Activated naive CD8-positive, alpha-beta T cell treated with anti-CD3 and anti-CD28 coated beads for 36 hours (primary cell): ENCODE measurements at regions not wholly inside any gene's neighbourhood (a gene's known extent, or its start where the extent isn't known, plus 50 kb on each side); places are given as distances from the start of the nearest gene placed in this dataset.

Experiments
- DNase-seq: peaks from one replicate; pipeline ENCODE4 v3.0.0; 2021
- H3K27ac Mint-ChIP-seq: one replicate; pipeline ENCODE4 v1.8.0; 2022; ENCODE audit warnings: mild to moderate bottlenecking, moderate library complexity, mixed read lengths
- H3K27me3 Mint-ChIP-seq: one replicate; pipeline ENCODE4 v1.8.0; 2022; ENCODE audit warnings: mild to moderate bottlenecking, mixed read lengths
- H3K36me3 Mint-ChIP-seq: one replicate; pipeline ENCODE4 v1.8.0; 2021; ENCODE audit warnings: mild to moderate bottlenecking, mixed read lengths
- H3K4me1 Mint-ChIP-seq: one replicate; pipeline ENCODE4 v1.8.0; 2021; ENCODE audit warnings: mixed read lengths
- H3K4me3 Mint-ChIP-seq: one replicate; pipeline ENCODE4 v1.8.0; 2022; ENCODE audit warnings: mild to moderate bottlenecking, moderate library complexity, mixed read lengths
- H3K9me3 Mint-ChIP-seq: one replicate; pipeline ENCODE4 v1.8.0; 2022; ENCODE audit warnings: mixed read lengths

- Mint-ChIP-seq H3K36me3 (no peaks in the 10 kb centered on the region), H3K27me3 (peaks cover 1% of the 10 kb centered on the region), H3K9me3 (peaks cover 1% of the 10 kb centered on the region), H3K4me3 (no peak overlapping the region), H3K4me1 (peaks cover 8% of the 10 kb centered on the region), H3K27ac (no peak overlapping the region)
- DNase-seq: no peak
These were observed 95.4 kb downstream of the MRPL36 start for GRCh38 chr5:1704266-1704665.

GRCh38 chr5:1703352-1704050 is 96.1 kb downstream of the MRPL36 start:
- no peak for DNase-seq
- H3K27me3 Mint-ChIP-seq: no peaks in the 10 kb centered on the region
- H3K27ac Mint-ChIP-seq: no peak overlapping the region
- H3K36me3 Mint-ChIP-seq: no peaks in the 10 kb centered on the region
- H3K4me1 Mint-ChIP-seq: peaks cover 14% of the 10 kb centered on the region
- no peak overlapping the region for H3K4me3 Mint-ChIP-seq
- H3K9me3 Mint-ChIP-seq: peaks cover 1% of the 10 kb centered on the region

GRCh38 chr5:1702318-1702717 is 97.3 kb downstream of the MRPL36 start:
- Mint-ChIP-seq H3K27ac (no peak overlapping the region), H3K27me3 (peaks cover 5% of the 10 kb centered on the region), H3K4me1 (peaks cover 25% of the 10 kb centered on the region), H3K36me3 (no peaks in the 10 kb centered on the region), H3K9me3 (peaks cover 1% of the 10 kb centered on the region), H3K4me3 (no peak overlapping the region)
- no peak for DNase-seq

- Mint-ChIP-seq H3K4me3 (no peak overlapping the region), H3K9me3 (peaks cover 1% of the 10 kb centered on the region), H3K4me1 (peaks cover 25% of the 10 kb centered on the region), H3K27ac (no peak overlapping the region), H3K36me3 (no peaks in the 10 kb centered on the region), H3K27me3 (peaks cover 5% of the 10 kb centered on the region)
- no peak for DNase-seq
These were observed 97.8 kb downstream of the MRPL36 start for GRCh38 chr5:1701884-1702283.

GRCh38 chr5:1701216-1701864 is 98.3 kb downstream of the MRPL36 start:
- Mint-ChIP-seq H3K27ac (no peak overlapping the region), H3K4me1 (peaks cover 25% of the 10 kb centered on the region), H3K9me3 (peaks cover 1% of the 10 kb centered on the region), H3K27me3 (peaks cover 5% of the 10 kb centered on the region), H3K4me3 (no peak overlapping the region), H3K36me3 (no peaks in the 10 kb centered on the region)
- DNase-seq: no peak

- Mint-ChIP-seq H3K27me3 (peaks cover 5% of the 10 kb centered on the region), H3K27ac (no peak overlapping the region), H3K4me1 (peaks cover 31% of the 10 kb centered on the region), H3K9me3 (peaks cover 1% of the 10 kb centered on the region), H3K36me3 (no peaks in the 10 kb centered on the region), H3K4me3 (no peak overlapping the region)
- no peak for DNase-seq
These were observed 100.2 kb downstream of the MRPL36 start for GRCh38 chr5:1699394-1699793.

- H3K4me3 Mint-ChIP-seq: no peak overlapping the region
These were observed 100.9 kb downstream of the MRPL36 start for GRCh38 chr5:1698589-1699316.

GRCh38 chr5:1692381-1692780 is 107.3 kb downstream of the MRPL36 start:
- H3K4me1 Mint-ChIP-seq: peaks cover 6% of the 10 kb centered on the region
- H3K4me3 Mint-ChIP-seq: no peak overlapping the region
- H3K27ac Mint-ChIP-seq: no peak overlapping the region
- H3K36me3 Mint-ChIP-seq: no peaks in the 10 kb centered on the region
- peaks cover 10% of the 10 kb centered on the region for H3K9me3 Mint-ChIP-seq
- no peak for DNase-seq
- peaks cover 5% of the 10 kb centered on the region for H3K27me3 Mint-ChIP-seq

More at GRCh38 chr5:1698589-1699316, 100.9 kb downstream of the MRPL36 start:
- DNase-seq: peak; percentile 38
- Mint-ChIP-seq H3K4me1 (peaks cover 31% of the 10 kb centered on the region), H3K27ac (no peak overlapping the region), H3K36me3 (no peaks in the 10 kb centered on the region), H3K9me3 (peaks cover 1% of the 10 kb centered on the region), H3K27me3 (peaks cover 5% of the 10 kb centered on the region)

GRCh38 chr5:1687301-1687970 is 112.2 kb downstream of the MRPL36 start:
- H3K4me1 Mint-ChIP-seq: no peaks in the 10 kb centered on the region
- H3K4me3 Mint-ChIP-seq: no peak overlapping the region
- peaks cover 12% of the 10 kb centered on the region for H3K27me3 Mint-ChIP-seq
- DNase-seq: no peak
- H3K9me3 Mint-ChIP-seq: peaks cover 10% of the 10 kb centered on the region
- H3K27ac Mint-ChIP-seq: no peak overlapping the region
- H3K36me3 Mint-ChIP-seq: no peaks in the 10 kb centered on the region

GRCh38 chr5:1686016-1686802 is 113.4 kb downstream of the MRPL36 start:
- DNase-seq: no peak
- peaks cover 10% of the 10 kb centered on the region for H3K9me3 Mint-ChIP-seq
- no peaks in the 10 kb centered on the region for H3K4me1 Mint-ChIP-seq
- H3K4me3 Mint-ChIP-seq: no peak overlapping the region
- H3K27ac Mint-ChIP-seq: no peak overlapping the region
- H3K27me3 Mint-ChIP-seq: peaks cover 12% of the 10 kb centered on the region
- no peaks in the 10 kb centered on the region for H3K36me3 Mint-ChIP-seq

- no peak overlapping the region for H3K27ac Mint-ChIP-seq
- DNase-seq: no peak
- peaks cover 10% of the 10 kb centered on the region for H3K9me3 Mint-ChIP-seq
- no peaks in the 10 kb centered on the region for H3K36me3 Mint-ChIP-seq
- no peaks in the 10 kb centered on the region for H3K4me1 Mint-ChIP-seq
- H3K4me3 Mint-ChIP-seq: no peak overlapping the region
- H3K27me3 Mint-ChIP-seq: peaks cover 18% of the 10 kb centered on the region
These were observed 114.6 kb downstream of the MRPL36 start for GRCh38 chr5:1685066-1685465.

- H3K36me3 Mint-ChIP-seq: no peaks in the 10 kb centered on the region
- no peak for DNase-seq
- no peak overlapping the region for H3K4me3 Mint-ChIP-seq
- peaks cover 39% of the 10 kb centered on the region for H3K27me3 Mint-ChIP-seq
- peaks cover 7% of the 10 kb centered on the region for H3K9me3 Mint-ChIP-seq
- no peaks in the 10 kb centered on the region for H3K4me1 Mint-ChIP-seq
- no peak overlapping the region for H3K27ac Mint-ChIP-seq
These were observed 117.7 kb downstream of the MRPL36 start for GRCh38 chr5:1681955-1682354.

GRCh38 chr5:1673042-1673677 is 126.5 kb downstream of the MRPL36 start:
- peaks cover under 1% of the 10 kb centered on the region for H3K9me3 Mint-ChIP-seq
- DNase-seq: no peak
- H3K4me3 Mint-ChIP-seq: no peak overlapping the region
- no peak overlapping the region for H3K27ac Mint-ChIP-seq
- H3K27me3 Mint-ChIP-seq: peaks cover 56% of the 10 kb centered on the region
- H3K4me1 Mint-ChIP-seq: peaks cover 6% of the 10 kb centered on the region
- no peaks in the 10 kb centered on the region for H3K36me3 Mint-ChIP-seq

- Mint-ChIP-seq H3K9me3 (no peaks in the 10 kb centered on the region), H3K27ac (no peak overlapping the region), H3K36me3 (no peaks in the 10 kb centered on the region), H3K4me3 (no peak overlapping the region), H3K27me3 (peaks cover 54% of the 10 kb centered on the region), H3K4me1 (peaks cover 8% of the 10 kb centered on the region)
- no peak for DNase-seq
These were observed 127.2 kb downstream of the MRPL36 start for GRCh38 chr5:1672396-1672795.
